ENCODE measurements at regions not wholly inside any gene's neighbourhood (a gene's known extent, or its start where the extent isn't known, plus 50 kb on each side); places are given as distances from the start of the nearest gene placed in this dataset.

- no peak overlapping the region for H3K27ac ChIP-seq
- DNase-seq = no peak
- TF ChIP-seq, protein P1, sequence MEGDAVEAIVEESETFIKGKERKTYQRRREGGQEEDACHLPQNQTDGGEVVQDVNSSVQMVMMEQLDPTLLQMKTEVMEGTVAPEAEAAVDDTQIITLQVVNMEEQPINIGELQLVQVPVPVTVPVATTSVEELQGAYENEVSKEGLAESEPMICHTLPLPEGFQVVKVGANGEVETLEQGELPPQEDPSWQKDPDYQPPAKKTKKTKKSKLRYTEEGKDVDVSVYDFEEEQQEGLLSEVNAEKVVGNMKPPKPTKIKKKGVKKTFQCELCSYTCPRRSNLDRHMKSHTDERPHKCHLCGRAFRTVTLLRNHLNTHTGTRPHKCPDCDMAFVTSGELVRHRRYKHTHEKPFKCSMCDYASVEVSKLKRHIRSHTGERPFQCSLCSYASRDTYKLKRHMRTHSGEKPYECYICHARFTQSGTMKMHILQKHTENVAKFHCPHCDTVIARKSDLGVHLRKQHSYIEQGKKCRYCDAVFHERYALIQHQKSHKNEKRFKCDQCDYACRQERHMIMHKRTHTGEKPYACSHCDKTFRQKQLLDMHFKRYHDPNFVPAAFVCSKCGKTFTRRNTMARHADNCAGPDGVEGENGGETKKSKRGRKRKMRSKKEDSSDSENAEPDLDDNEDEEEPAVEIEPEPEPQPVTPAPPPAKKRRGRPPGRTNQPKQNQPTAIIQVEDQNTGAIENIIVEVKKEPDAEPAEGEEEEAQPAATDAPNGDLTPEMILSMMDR (IDR thresholded peaks at IDR 0.05) = no peak
- H3K4me1 ChIP-seq = no peaks in the 10 kb centered on the region
- no peaks in the 10 kb centered on the region for H3K27me3 ChIP-seq
- H3K4me3 ChIP-seq = no peak overlapping the region
- ATAC-seq = no peak
- H3K9me3 ChIP-seq = no peaks in the 10 kb centered on the region
- no peaks in the 10 kb centered on the region for H3K36me3 ChIP-seq
- intact Hi-C loops (cut with DNase I) = no loop called here
These were observed 261.7 kb downstream of the PLOD2 start for GRCh38 chr3:145899241-145899640.

- H3K36me3 ChIP-seq = no peaks in the 10 kb centered on the region
- DNase-seq (no peak), ATAC-seq (no peak)
- no peak overlapping the region for H3K27ac ChIP-seq
- no peak overlapping the region for H3K4me3 ChIP-seq
- TF ChIP-seq, protein P1 (IDR thresholded peaks at IDR 0.05) = no peak
- H3K9me3 ChIP-seq = no peaks in the 10 kb centered on the region
- no peaks in the 10 kb centered on the region for H3K27me3 ChIP-seq
- no peaks in the 10 kb centered on the region for H3K4me1 ChIP-seq
- intact Hi-C loops (cut with DNase I) = no loop called here
These were observed 260.7 kb downstream of the PLOD2 start for GRCh38 chr3:145900056-145900829.

GRCh38 chr3:145902166-145902565 is 258.8 kb downstream of the PLOD2 start:
- ATAC-seq (no peak), DNase-seq (no peak)
- Histone ChIP-seq H3K4me1 (no peaks in the 10 kb centered on the region), H3K27me3 (no peaks in the 10 kb centered on the region), H3K9me3 (no peaks in the 10 kb centered on the region), H3K27ac (no peak overlapping the region), H3K36me3 (no peaks in the 10 kb centered on the region), H3K4me3 (no peak overlapping the region)
- TF ChIP-seq, protein P1 (IDR thresholded peaks at IDR 0.05) = no peak
- intact Hi-C loops (cut with DNase I) = no loop called here

- Histone ChIP-seq H3K27ac (no peak overlapping the region), H3K9me3 (no peaks in the 10 kb centered on the region), H3K36me3 (no peaks in the 10 kb centered on the region), H3K27me3 (no peaks in the 10 kb centered on the region), H3K4me1 (no peaks in the 10 kb centered on the region), H3K4me3 (no peak overlapping the region)
- TF ChIP-seq, protein P1 (IDR thresholded peaks at IDR 0.05) = no peak
- intact Hi-C loops (cut with DNase I) = no loop called here
- ATAC-seq (no peak), DNase-seq (peak in 1 of 4 donors; percentile 64)
These were observed 257.4 kb downstream of the PLOD2 start for GRCh38 chr3:145903472-145904013.

DNA sequence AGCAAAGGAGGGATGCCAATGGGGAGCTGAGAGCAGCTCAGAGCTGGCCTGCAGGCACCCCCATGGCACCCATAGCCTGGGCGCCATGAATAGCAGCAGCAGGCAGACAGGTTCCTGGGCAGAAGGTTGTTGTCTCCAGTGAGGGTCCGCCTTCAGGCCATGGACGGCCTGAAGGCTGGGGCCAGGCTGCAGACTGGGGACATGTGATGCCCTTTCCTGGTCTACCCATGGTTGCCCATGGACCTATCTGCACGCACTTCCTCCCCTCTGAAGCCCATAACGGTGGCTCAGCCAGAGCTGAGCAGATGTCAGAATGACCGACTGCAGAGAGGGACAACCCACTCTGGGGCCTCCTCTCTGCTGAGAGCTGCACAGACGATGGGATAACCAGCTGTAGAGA is 256.8 kb downstream of the PLOD2 start:
- ATAC-seq = no peak
- Histone ChIP-seq H3K36me3 (no peaks in the 10 kb centered on the region), H3K27ac (no peak overlapping the region), H3K4me1 (no peaks in the 10 kb centered on the region), H3K9me3 (no peaks in the 10 kb centered on the region), H3K4me3 (no peak overlapping the region), H3K27me3 (no peaks in the 10 kb centered on the region)
- intact Hi-C loops (cut with DNase I) = no loop called here
- DNase-seq = no peak
- TF ChIP-seq, protein P1 (IDR thresholded peaks at IDR 0.05) = no peak

Measured in left lung (tissue), 4 donors.